ENCODE measurements at regions not wholly inside any gene's neighbourhood (a gene's known extent, or its start where the extent isn't known, plus 50 kb on each side); places are given as distances from the start of the nearest gene placed in this dataset.

- TF ChIP-seq CHD7 (IDR thresholded peaks at IDR 0.05; ENCODE audit: insufficient replicate concordance, low read length), result no peak
- TF ChIP-seq SP4 (IDR thresholded peaks at IDR 0.05; ENCODE audit: low read length), result no peak
- TF ChIP-seq CREB1 (IDR thresholded peaks at IDR 0.05), result no peak
- no peak for TF ChIP-seq JUND (IDR thresholded peaks at IDR 0.05; ENCODE audit: low read length)
Observed at GRCh38 chr18:30920351-30920750, 122.2 kb downstream of the DSC3 start (continued).
